LHCN-M2 (cell line): ENCODE measurements at regions not wholly inside any gene's neighbourhood (a gene's known extent, or its start where the extent isn't known, plus 50 kb on each side); places are given as distances from the start of the nearest gene placed in this dataset.
A peak's percentile ranks its signal among the peaks of the same experiment; 100 is the strongest.

Source experiments
- DNase-seq: peaks from one replicate; pipeline ENCODE4 v3.0.0-alpha.2; 2012; ENCODE audit warnings: low read depth

GRCh38 chr19:32287811-32288227 is 57.6 kb upstream of the ZNF507 start:
- DNase-seq: peak; percentile 75

GRCh38 chr19:32289566-32290210 is 55.7 kb upstream of the ZNF507 start:
- DNase-seq: no peak

GRCh38 chr19:32291876-32292275 is 53.5 kb upstream of the ZNF507 start:
- DNase-seq: no peak

- no peak for DNase-seq
Observed at GRCh38 chr19:32294871-32295438, 50.5 kb upstream of the ZNF507 start.
